ENCODE measurements at regions not wholly inside any gene's neighbourhood (a gene's known extent, or its start where the extent isn't known, plus 50 kb on each side); places are given as distances from the start of the nearest gene placed in this dataset.

DNA sequence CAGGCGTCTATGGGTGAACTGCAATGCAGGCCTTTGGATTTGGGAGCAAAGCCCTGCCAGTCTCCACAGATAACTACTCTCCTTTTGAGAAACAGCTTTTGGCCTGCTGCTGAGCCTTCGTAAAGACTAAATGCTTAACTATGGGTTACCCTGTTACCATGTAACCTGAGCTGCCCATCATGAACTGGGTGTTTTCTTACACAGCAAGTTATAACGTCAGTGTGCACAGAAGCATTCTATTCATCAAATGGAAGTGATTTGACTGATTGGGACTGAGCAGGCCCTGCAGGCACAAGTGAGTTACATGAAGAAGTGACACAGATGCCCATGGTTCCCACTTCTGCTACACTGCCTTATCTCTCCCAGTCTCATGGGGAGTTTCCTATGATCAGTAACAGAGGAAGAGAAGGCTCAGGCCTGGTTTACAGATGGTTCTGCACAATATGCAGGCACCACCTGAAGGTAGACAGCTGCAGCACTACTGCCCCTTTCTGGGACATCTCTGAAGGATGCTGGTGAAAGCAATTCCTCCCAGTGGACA lies 319.1 kb downstream of the CD83 start:
- H3K4me3 ChIP-seq (ENCODE audit: low read depth, low read length) = no peak overlapping the region
- TF ChIP-seq CTCF (IDR thresholded peaks at IDR 0.05; ENCODE audit: low read depth, low read length) = no peak

GRCh38 chr6:14439419-14439818 lies 321.8 kb downstream of the CD83 start:
- no peak overlapping the region for H3K4me3 ChIP-seq (ENCODE audit: low read depth, low read length)
- TF ChIP-seq CTCF (IDR thresholded peaks at IDR 0.05; ENCODE audit: low read depth, low read length) = no peak

- no peak overlapping the region for H3K4me3 ChIP-seq (ENCODE audit: low read depth, low read length)
- no peak for TF ChIP-seq CTCF (IDR thresholded peaks at IDR 0.05; ENCODE audit: low read depth, low read length)
These were observed 322.8 kb downstream of the CD83 start for GRCh38 chr6:14440215-14440910.

DNA sequence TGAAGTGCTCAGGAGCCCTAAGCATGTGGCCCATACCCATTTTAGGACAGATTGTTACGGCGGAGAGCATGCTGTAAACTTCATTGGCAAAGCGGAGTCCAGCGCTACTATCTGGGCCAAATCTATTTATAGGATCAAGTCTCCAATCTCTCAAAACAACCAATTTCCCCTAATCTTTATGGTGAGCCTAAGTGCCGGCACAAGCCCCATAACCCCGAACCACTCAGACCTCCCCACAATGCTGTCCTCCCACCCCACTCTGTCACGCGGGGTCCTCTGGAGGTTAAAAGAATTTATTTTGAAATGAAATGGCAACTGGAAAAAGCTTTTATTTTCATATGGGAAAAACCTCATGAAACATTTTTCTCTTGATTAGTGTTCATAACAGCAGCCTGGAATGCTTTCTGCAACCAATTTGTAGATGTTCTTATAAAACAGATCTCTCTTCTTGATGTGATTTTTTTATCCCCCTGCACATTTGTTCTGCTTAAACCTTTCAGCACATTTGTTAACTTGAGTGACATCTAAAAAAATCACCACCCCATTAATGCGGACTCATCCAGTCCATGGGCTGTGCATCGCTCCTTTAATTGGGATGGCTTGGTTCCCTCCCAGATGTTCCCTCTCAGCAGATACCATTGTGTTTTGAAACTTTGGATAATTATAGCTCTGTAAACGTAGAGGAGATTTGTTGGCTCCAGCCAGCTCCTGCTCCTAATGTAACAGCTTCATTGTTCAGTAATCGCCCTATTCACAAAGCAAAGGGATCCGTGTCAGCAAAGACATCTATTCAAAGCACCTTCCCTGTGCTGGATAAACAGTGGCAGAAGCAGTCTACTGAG lies 323.6 kb downstream of the CD83 start:
- H3K4me3 ChIP-seq (ENCODE audit: low read depth, low read length) = no peak overlapping the region
- no peak for TF ChIP-seq CTCF (IDR thresholded peaks at IDR 0.05; ENCODE audit: low read depth, low read length)

DNA sequence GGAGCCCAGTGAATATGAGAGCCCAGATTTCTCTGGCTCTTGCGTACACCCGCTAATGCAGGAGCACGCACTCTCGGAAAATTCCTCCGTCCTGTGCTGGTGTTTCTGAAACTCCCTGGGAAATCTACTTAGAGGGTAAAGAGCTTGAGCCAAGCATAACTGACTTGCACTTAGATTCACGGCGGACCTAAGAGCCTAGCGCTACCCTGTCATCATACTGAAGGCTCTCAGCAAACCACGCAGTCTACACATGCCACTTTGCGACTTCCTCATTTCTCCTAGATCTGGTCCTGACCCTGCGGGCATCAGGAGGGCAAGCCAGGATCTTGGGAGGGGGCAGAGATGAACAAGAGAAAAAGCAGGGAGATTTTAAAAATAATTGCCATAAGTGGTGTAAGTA lies 324.7 kb downstream of the CD83 start:
- no peak for TF ChIP-seq CTCF (IDR thresholded peaks at IDR 0.05; ENCODE audit: low read depth, low read length)
- H3K4me3 ChIP-seq (ENCODE audit: low read depth, low read length) = no peak overlapping the region

- no peak for TF ChIP-seq CTCF (IDR thresholded peaks at IDR 0.05; ENCODE audit: low read depth, low read length)
- H3K4me3 ChIP-seq (ENCODE audit: low read depth, low read length) = no peak overlapping the region
These were observed 326.2 kb downstream of the CD83 start for GRCh38 chr6:14443629-14444268.

Data from WI38 (cell line).